GM12865 (cell line): ENCODE measurements at regions not wholly inside any gene's neighbourhood (a gene's known extent, or its start where the extent isn't known, plus 50 kb on each side); places are given as distances from the start of the nearest gene placed in this dataset.

Source experiments
- DNase-seq: peaks from one replicate; pipeline ENCODE4 v3.0.0; 2010; ENCODE audit warnings: low read depth
- H3K4me3 ChIP-seq: 2 replicates; pipeline ENCODE4 v1.5.1; 2011; ENCODE audit warnings: mild to moderate bottlenecking, low read depth, low read length, control low read depth
- TF ChIP-seq, protein P1 (sequence below): IDR thresholded peaks from 2 replicates; pipeline ENCODE4 v1.5.1; 2011; ENCODE audit warnings: low read length, control low read depth, low read depth, inconsistent platforms; ENCODE audit not compliant: insufficient read depth; ENCODE audit errors: missing control alignments

- DNase-seq = no peak
- TF ChIP-seq, protein P1, sequence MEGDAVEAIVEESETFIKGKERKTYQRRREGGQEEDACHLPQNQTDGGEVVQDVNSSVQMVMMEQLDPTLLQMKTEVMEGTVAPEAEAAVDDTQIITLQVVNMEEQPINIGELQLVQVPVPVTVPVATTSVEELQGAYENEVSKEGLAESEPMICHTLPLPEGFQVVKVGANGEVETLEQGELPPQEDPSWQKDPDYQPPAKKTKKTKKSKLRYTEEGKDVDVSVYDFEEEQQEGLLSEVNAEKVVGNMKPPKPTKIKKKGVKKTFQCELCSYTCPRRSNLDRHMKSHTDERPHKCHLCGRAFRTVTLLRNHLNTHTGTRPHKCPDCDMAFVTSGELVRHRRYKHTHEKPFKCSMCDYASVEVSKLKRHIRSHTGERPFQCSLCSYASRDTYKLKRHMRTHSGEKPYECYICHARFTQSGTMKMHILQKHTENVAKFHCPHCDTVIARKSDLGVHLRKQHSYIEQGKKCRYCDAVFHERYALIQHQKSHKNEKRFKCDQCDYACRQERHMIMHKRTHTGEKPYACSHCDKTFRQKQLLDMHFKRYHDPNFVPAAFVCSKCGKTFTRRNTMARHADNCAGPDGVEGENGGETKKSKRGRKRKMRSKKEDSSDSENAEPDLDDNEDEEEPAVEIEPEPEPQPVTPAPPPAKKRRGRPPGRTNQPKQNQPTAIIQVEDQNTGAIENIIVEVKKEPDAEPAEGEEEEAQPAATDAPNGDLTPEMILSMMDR = no peak
- no peak overlapping the region for H3K4me3 ChIP-seq
These were observed 111.4 kb upstream of the CDC42BPA start for GRCh38 chr1:227429447-227430359.

DNA sequence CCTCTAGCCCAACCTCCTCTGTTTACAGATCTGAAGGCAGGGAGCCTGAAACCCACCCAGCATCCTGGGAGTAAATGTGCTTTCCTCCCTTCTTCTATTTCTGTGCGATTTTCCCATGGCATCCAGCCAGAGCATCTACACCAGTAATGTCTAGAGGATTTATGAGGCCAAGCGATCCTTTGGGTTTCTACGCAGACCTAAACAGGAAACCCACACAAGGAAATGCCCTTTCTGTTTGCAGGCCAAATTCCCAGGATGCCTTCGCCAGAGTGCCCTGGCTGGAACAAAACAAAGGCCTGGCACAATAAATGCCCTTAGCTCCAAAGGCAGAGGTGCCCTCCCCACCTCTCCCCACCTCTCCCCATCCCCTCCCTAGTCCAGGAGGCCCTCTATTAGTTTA lies 110.5 kb upstream of the CDC42BPA start:
- no peak for DNase-seq
- H3K4me3 ChIP-seq = no peak overlapping the region
- TF ChIP-seq, protein P1 = no peak

DNA sequence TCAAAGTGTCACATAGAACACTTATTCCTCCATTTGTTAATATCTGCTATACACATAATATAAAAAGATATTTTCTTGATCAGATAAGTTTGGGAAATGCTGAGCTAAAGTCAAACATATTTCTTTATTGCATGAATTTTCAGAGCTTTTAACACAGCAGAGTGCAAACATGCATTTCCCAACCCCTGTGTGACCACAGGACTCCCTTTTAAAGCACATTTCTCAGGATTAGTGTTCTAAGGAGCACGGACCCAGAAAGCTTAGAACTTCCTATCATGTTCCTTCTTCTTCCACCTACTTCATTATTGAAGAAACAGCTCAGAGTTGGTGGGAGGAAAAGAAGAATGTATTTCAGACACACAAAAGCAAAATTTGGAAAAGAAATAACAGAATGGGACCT lies 109.1 kb upstream of the CDC42BPA start:
- H3K4me3 ChIP-seq = no peak overlapping the region
- TF ChIP-seq, protein P1 = no peak
- DNase-seq = no peak

- H3K4me3 ChIP-seq = no peak overlapping the region
- no peak for DNase-seq
- TF ChIP-seq, protein P1 = no peak
These were observed 106.7 kb upstream of the CDC42BPA start for GRCh38 chr1:227424953-227425352.

DNA sequence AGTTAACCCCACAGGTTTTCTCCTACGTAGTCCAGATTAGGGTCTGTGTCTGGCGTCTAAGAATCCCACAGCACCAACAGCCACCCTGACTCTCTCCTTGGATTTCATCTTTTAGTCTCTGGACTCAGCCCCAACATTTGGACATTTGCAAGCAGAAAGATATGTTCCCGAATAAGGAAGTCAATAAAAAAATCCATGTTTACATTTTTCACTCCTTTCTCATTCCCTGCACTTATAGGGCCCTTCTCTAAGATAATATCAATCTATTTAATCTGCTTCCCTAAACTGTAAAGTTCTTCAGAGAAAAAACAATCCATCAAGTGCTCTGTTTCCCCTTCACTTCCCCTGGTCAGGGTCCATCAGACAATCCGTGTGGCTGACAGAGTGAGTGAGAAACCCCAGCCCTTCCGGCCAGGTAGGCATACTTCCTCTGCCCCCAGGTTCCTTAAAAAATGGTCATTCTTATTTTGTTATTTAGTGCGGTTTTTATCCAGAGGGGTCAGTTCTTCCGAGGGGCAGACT lies 105.9 kb upstream of the CDC42BPA start:
- no peak for DNase-seq
- H3K4me3 ChIP-seq = no peak overlapping the region
- TF ChIP-seq, protein P1 = no peak

DNA sequence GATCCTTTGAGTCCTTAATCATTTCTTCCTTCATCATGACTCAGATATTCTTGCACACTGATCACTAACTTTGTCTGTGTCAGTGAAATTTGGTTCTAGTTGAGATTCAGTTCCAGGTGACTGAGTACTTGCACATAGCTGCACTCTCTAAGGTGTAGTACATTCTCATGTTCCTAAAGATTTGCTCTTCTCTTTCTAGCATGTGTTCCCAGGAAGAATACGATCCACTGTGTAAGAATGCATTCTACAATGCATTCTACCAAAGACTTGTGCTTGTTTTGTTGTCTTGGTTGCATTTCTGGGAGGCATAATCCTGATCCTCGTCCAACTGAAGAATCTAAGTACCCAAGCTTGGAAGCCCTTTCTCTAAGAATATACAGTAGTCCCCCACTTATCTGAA lies 104.3 kb upstream of the CDC42BPA start:
- TF ChIP-seq, protein P1 = no peak
- no peak for DNase-seq
- H3K4me3 ChIP-seq = no peak overlapping the region
